HG03025 (cell line): ENCODE measurements at regions not wholly inside any gene's neighbourhood (a gene's known extent, or its start where the extent isn't known, plus 50 kb on each side); places are given as distances from the start of the nearest gene placed in this dataset.

Experiments used
- ATAC-seq: cut with Tn5 transposase; IDR thresholded peaks from one replicate; pipeline ENCODE4 v1.9.1; 2021; ENCODE audit warnings: mild to moderate bottlenecking, moderate library complexity; ENCODE audit not compliant: unreplicated experiment, low FRiP score

DNA sequence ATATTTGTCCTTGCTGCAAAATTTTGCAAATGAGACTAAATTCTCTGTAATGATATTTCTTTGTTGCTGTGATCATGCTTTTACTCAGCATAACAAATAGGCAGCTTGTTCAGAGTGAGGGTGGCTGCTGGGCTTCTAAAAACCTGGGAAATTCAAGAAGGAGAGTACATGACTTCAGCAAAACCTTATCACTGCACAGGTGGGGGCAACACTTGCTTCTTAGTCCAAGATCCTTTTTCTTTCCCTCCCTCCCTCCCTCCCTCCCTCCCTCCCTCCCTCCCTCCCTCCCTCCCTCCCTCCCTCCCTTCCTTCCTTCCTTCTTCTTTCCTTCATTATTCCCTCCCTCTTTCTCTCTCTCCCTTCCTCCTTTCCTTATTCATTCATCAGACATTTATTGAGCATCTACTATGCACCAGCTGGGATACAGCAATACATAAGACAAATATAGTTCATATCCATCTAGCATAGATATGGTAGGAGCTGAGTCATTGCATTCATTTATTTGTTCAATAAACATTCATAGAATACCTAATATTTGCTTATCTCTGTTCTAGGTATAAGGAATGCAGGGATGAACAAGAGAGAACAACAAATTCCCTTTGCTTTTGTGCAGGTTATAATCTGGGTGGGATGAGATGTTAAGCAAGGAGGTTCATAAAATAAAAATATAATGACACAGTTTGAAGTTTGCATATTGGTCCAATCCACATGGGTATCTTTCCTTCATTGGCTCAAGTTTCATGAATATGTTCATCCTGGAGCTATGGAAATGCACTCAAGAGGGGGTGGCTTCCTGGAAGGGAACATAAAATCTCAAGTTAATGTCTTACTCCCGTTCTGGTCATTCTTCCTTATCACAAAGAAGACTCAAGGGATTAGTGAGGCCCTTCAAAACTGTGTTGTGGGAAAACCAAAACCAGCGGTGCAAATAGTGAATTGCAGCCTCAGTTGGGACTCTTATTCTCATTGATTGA, 210.7 kb downstream of the PDCD6IP start:
- ATAC-seq: no peak

DNA sequence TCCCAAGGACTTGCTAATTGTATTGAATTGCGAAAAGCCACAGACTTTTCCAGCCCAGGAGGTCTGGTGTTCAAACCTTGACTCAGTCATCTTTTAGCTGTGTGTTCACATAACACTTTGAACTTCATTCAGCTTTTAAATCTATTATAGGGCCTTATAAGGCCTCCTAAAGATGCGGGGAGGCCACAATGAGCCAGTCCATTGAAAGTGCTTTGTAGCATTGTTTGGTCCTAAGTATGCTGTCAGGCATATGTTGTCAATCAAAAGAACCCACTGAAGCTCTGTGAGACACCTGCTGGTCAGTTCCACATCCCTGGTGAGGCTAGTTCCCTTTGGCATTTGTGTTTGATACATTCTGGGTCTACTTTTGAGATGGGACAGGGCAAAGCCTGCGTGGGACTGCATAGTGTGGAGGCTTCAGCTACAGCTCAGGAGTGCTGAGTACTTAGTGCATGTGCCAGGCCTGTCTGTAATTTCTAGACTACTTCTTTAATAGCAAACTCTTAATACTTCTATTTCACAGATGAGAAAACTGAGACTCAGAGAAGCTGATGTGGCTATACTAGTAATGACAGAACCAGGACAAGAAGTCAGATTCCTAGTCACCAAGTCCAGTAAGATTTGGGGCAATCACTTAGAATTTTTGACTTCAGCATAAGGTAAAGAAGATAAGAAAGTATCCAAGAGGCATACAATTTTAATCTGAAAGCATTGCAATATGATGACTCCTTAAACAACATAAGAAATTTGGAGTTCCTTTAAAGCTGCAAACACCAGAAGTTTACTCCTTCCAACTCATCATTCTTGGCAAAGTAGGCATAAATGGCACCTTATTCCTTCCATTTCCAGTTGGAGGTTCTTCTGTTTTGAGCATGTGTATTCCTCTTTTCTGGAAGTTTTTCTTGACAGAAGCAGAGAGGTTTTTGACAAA, 213.0 kb downstream of the PDCD6IP start:
- no peak for ATAC-seq

DNA sequence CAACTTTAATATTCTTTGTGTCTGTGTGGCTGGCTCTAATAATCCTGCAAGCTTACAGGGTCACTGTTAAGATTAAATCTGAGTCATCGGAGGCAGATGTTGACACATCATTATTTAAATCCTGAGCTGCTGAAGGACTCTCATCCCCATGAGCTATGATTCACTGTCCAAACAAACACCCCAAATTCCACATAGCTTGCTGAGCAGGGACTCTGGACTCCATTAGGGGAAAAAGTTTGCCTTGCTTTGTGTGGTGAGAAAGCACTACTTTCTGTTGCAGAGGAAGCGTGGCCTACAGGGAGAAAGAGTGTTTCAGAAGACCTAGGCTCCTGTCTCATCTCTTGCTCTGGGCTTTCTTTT, 213.7 kb downstream of the PDCD6IP start:
- no peak for ATAC-seq

DNA sequence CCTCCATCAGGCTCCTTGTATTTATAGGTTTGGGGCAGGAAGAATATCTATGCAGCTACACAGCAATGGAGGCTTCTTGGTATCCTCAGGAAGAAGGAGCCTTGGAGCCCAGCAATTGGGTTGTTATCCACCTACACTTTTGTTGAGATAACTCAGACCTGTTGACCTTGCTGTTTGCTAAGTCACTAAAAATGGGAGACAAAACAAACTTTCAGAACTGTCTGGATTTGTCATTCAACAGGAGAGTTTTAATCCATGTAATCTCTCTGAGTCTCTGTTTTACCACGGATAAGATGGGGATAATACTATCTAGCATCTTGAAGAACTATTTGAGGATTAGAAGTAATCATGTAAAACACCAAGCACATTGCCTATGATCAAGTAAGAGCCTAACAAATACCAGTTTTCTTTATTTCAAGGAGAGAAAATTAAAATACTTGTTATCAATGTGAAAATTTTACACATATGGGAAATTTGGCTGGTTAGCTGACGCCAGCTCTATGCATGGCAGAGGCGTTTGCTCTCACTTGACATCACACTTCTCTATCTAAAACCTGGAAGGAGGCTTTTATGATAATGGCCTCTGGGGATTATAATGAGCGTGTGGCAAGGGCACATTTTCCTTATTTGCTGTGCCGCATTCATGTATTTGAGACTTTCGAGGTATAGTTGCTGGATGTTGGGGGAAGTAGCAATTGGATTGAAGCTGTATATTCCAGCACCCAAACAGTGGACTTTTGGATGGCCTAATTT, 215.6 kb downstream of the PDCD6IP start:
- no peak for ATAC-seq

DNA sequence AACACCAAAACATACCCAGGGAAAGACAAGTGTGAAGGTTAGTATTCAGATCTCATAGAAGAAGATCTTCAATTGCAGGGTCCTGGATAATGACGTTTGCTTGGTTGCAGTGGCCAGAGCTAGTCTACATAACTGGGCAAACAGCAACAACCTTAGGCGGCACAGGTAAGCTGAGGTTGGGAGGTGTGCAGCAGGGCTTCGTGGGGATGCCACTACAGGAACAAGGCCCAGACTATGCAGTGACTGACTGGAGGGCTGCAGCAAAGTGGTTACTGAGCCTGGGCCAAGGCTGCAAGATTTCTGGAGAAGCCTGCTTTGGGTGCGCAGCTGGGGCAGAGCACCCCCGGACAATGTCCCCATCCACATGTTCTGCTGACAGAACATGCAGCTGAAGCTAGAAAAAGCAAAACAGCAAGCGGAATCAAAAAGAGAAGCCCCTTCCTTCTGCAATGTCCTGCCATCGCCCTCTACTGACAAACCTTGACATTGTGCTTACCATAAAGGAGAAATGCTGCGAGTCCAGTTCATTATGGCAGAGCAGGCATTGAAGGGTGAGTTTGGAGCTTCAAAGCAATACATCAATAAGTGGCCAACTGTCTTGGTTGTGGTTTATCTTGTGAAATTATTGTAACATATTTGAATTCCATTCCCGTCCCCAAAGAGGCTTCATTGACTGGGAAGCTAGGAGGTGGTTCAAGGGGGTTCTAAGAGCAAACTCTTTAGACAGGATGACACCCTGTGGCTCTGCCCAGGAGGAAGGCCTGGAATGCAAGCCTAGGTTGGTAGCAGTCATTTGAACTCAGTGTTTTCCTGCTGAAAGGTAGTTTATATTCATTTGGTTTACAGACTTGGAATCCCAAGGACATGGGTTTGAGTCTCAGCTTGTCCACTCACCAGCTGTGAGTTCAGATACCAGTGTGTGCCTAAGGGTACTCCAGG, 217.0 kb downstream of the PDCD6IP start:
- no peak for ATAC-seq

DNA sequence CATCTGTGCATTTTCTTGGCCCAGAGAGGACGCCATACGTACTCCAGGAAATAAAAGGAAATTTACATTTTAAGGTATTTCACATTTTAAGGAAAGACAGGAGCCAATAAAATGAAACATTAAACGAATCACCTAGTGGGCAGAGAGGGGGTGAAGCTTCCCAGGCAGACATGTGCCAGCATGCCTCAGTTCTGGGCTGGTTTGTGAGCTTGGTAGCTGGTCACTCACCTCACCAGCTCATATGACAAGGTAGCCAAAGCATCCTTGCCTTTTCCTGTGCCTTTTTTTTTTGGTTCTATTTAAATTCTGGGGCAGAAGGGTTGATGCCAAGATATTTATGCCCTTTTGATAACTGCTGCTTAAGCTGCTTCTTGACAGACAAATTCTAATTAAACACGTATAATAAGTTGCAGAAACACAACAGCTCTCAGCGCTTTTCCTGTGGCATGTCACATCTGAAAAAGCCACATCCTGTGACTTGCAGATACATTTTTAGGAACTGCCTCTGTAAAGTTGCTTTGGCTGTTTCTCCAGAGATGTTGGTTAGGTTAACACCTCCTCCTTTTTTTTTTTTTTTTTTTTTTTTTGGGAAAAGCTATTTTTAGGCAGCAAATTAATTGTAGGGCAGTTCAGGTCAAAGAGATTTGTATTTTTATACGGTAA, 218.6 kb downstream of the PDCD6IP start:
- ATAC-seq: no peak

DNA sequence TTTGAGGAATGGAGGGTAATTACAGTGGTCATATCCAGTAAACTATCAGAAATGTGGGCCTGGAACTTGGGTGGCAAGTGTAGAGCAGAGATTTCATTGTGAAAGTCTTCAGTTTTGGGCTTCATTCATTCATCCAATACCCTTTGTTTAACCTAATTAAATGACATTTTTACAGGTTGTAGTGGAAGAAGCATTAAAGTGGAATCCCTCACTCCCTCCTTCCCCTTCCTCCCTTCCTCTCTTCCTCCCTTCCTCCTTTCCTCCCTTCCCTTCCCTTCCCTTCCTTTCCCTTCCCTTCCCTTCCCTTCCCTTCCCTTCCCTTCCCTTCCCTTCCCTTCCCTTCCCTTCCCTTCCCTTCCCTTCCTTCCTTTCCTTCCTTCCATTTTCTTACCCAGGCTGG, 219.3 kb downstream of the PDCD6IP start:
- no peak for ATAC-seq

DNA sequence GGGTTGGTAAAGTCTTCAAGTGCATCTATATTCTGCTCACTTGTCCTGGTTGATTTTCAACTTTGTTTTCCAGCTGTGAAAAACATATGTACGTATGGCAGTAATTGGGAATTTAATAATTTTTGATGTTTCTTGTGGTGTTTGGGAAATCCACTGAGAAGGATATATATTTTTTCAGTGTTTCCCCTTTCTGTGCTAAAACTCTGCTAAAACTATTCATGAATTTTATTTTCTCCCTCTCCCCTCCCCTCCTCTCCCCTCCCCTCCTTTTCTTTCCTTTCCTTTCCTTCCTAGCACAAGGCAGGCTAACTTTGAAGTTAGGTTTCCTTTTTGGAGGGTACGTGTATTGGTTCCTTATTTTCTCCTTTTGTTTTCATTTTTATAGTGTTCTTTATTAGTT, 220.7 kb downstream of the PDCD6IP start:
- no peak for ATAC-seq

DNA sequence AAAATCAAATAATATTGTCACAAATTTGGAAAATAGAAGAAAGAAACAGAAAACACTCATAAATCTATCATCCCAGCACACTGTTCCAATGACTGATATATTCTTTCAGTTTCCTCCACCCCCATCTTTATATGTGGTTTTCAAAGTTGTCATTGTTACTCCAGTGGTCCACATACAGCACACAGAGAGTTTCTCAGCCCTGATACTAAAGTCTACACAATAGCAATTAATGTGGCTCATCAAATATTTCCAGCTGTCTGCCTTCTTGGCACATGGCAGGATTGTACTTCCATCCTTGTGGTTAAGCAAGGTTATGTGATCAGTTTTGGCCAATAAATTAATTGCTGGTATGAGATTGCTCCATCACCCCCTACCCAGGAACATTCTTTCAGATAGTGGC, 221.7 kb downstream of the PDCD6IP start:
- ATAC-seq: no peak

DNA sequence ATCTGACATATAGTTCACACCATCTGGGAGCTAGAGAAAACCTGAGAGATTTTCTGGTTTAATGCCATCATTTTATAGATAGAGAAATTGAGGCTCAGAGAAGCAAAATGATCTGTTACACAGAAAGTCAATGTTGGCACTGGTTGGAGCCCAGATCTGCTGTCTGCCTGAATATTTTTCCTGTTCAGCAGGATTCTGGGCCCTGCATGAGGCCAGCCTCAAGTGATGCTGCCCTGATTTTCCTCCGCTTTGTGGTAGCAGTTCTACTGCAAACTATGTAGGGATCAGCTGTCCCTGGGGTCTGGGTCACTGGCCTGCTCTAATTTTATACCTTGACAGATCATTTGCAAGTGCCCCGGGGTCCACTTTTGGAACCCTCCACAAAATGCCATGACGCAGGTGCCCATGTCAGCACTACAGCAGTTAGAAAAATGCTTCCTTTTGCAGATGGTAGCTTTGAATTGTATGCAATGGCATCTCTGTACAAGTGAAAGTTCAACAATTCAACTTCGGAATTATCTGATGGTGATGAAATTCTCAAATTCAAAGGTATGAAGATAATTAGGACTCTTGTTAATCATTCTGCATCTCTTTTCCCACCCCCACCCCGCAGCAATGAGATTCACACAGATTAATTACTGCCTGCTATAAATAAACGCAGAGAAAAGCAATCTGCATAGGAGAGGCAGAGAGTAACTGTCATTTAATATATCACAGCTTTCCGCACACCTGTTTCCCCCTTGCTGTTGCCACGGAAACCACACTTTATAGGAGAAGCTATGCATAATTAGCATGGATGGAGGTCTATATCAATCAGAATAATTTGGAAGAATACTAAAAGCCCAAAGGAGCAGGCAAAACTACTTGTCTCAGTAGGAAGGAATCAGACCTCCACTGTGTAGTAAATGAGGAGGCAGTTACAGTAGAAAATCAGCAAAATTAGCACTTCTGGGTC, 222.6 kb downstream of the PDCD6IP start:
- ATAC-seq: no peak

DNA sequence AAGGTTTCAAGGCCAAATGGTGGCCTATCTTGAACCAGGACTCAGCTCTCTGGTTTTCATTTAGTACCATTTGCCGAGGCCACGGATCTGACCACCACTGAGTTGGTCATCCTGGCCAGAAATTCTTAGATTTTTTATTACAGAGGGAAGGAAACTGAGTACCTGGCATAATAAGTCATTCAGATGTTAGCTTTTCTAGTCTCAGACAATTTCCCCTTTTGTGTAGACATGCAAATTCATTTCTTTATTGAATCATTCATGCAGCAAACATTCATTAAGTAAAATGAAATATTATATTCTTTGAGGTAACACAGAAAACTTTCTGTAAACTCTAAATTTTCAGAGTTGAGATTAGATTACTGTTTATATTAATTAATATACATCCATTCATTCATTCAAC, 223.7 kb downstream of the PDCD6IP start:
- no peak for ATAC-seq

DNA sequence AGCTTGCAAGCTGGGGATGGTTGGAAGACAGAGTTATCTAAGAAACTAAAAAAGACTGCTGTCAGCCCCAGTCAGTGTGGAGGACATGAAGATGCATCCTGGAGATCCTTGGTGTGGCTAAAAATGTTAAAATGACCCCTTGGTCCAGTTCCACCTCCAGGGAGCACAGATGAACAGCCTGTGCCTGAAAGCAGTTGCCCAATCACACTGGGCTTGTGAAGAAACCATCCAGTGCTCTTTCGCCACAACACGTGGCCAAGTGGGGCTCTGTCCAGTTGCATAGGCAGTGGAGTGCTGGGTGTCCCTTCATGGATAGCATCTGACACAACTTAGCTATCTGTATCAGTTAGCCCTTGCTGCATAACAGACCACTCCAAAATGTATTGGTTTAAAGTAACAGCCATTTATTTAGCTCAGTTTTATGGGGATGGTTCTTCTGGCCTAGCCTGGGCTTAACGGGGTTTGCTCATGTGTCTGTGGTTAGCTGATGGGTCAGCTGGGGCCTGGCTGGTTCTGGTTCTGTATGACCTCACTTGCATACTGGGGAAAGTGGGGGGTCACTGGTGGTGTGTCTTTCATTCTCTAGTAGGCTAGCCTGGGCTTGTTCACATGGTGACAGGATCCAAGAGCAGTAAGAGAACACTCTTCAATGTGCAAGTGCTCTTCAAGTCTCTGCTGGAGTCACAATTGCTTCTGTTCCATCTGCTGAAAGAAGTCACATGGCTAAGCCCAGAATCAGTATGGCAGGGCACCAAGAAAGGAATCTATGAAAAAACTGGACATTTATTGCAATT, 226.2 kb downstream of the PDCD6IP start:
- ATAC-seq: no peak

DNA sequence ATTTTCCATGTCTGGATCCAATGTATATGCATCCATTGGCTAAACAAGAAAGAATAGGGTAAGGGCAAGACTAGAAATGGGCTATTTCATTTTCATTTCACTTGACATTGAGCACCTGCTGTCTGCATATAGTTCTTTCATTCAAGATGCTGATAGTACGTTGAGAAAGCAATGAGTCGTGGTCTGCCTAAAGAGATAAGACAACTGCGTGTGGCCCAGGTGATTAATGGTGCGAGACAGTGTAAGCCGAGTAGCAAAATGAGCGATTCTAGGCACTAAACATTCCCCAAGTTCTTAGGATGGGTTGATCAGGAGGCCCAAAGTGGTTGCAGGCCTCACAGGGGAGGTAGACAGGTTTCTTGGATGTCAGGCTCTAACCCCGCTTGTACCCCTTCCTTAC, 235.4 kb downstream of the PDCD6IP start:
- no peak for ATAC-seq

DNA sequence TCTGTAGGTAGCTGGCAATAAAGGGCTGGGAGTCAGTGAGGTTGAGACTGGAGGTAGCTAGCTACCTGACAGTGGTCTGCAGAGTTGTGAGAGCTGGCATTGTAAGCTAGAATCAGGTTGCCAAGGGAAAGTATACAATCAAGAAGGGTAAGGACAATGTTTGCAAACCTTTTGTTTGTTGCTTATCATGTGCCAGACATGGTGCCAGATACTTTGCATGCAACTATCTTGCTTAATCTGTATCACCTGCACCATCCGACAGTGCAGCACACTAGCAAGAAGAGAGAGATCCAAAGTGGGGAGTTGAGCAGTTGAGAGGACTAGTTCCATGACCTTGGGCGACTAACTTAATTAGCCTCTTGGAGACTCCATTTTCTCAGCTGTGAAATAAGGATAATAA, 236.4 kb downstream of the PDCD6IP start:
- ATAC-seq: no peak

DNA sequence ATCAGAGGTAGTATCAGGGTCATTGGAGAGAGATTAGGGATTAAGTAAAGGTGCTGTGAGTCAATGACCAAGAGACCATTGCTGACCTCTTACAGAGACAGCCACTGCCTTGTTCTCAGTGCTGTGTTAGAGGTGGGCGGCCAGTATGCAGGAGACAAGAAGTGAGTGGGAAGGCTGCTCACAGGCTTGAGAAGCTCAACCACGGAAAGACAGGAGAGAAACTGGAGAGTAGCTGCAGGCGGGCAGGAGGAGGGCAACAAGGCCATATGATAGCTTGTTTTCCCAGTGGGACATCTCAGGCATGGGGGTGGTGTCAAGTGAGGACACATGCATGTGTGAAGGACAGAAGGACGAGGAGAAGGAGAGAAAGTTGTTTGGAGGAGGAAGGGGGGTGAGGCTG, 237.3 kb downstream of the PDCD6IP start:
- peak; percentile 58 for ATAC-seq

DNA sequence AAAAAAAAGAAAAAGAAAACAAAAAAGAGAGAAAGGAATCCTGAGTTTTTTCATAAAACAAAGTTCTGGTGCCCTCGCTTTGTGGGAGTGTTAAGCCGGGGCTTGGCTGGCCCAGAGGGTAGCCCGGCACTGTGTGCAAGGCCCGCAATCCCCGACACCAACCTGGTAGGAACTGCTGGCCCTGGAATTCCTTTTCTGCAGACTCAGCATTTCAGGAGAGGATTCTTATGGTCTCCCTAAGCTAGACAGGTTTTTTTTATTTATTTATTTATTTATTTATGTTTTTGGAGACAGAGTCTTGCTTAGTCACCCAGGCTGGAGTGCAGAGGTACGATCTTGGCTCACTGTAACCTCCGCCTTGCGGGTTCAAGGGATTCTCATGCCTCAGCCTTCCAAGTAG, 238.8 kb downstream of the PDCD6IP start:
- no peak for ATAC-seq

DNA sequence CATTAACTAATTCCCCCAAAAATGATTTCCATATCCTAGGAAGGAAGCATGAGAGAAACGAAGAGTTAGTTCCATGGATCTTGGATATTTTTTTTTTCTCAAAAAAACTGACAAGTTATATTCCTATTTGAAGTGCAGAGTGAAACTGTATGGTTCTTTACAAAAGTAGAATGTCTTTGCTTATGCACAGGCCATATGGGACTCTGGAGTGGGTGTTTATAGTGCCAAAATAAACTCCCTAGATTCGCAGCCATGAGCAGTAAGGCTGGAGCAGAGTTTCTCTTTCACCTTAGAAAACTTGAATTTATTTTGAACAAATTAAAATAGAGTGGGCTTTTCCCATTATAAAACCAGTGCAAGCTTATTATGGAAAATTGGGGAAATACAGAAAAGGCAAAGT, 239.7 kb downstream of the PDCD6IP start:
- no peak for ATAC-seq
